HEK293 (cell line): ENCODE measurements at regions not wholly inside any gene's neighbourhood (a gene's known extent, or its start where the extent isn't known, plus 50 kb on each side); places are given as distances from the start of the nearest gene placed in this dataset.

Experiments used
- CTCF ChIP-seq: fragments of 450-650 bp; formaldehyde crosslinking; IDR thresholded peaks from 2 replicates; pipeline ENCODE4 v1.5.1; 2016; ENCODE audit warnings: missing biosample characterization, missing genetic modification characterization
- GFI1B ChIP-seq: fragments of 450-650 bp; formaldehyde crosslinking; IDR thresholded peaks from 2 replicates; pipeline ENCODE4 v1.5.1; 2016; ENCODE audit warnings: missing biosample characterization, missing genetic modification characterization
- REST ChIP-seq: fragments of 450-650 bp; formaldehyde crosslinking; IDR thresholded peaks from 2 replicates; pipeline ENCODE4 v1.5.1; 2016; ENCODE audit warnings: missing biosample characterization, missing genetic modification characterization
- SCRT2 ChIP-seq: fragments of 450-650 bp; formaldehyde crosslinking; IDR thresholded peaks from 2 replicates; pipeline ENCODE4 v1.5.1; 2016; ENCODE audit warnings: missing biosample characterization, missing genetic modification characterization
- YY1 ChIP-seq: fragments of 450-650 bp; formaldehyde crosslinking; IDR thresholded peaks from 2 replicates; pipeline ENCODE4 v1.5.1; 2018; ENCODE audit warnings: missing biosample characterization, missing genetic modification characterization
- ZBTB17 ChIP-seq: fragments of 450-650 bp; formaldehyde crosslinking; IDR thresholded peaks from 2 replicates; pipeline ENCODE4 v1.5.1; 2016; ENCODE audit warnings: missing biosample characterization, missing genetic modification characterization
- ZBTB49 ChIP-seq: fragments of 450-650 bp; formaldehyde crosslinking; IDR thresholded peaks from 2 replicates; pipeline ENCODE4 v1.5.1; 2016; ENCODE audit warnings: missing biosample characterization, missing genetic modification characterization, low read depth
- ZNF10 ChIP-seq: fragments of 450-650 bp; formaldehyde crosslinking; IDR thresholded peaks from 2 replicates; pipeline ENCODE4 v1.5.1; 2017; ENCODE audit warnings: missing biosample characterization, missing genetic modification characterization
- ZNF175 ChIP-seq: fragments of 450-650 bp; formaldehyde crosslinking; IDR thresholded peaks from 2 replicates; pipeline ENCODE4 v1.5.1; 2016; ENCODE audit warnings: missing biosample characterization, missing genetic modification characterization
- ZNF335 ChIP-seq: fragments of 450-650 bp; formaldehyde crosslinking; conservative IDR thresholded peaks from 2 replicates; pipeline ENCODE4 v1.5.1; 2016; ENCODE audit warnings: missing biosample characterization, missing genetic modification characterization
- ZNF354C ChIP-seq: fragments of 450-650 bp; formaldehyde crosslinking; IDR thresholded peaks from 2 replicates; pipeline ENCODE4 v1.5.1; 2016; ENCODE audit warnings: missing biosample characterization, missing genetic modification characterization, low read depth, borderline replicate concordance
- ZNF658 ChIP-seq: fragments of 450-650 bp; formaldehyde crosslinking; IDR thresholded peaks from 2 replicates; pipeline ENCODE4; 2016; ENCODE audit warnings: missing biosample characterization, missing genetic modification characterization
- ZSCAN4 ChIP-seq: fragments of 450-650 bp; formaldehyde crosslinking; IDR thresholded peaks from 2 replicates; pipeline ENCODE4 v1.5.1; 2017; ENCODE audit warnings: missing biosample characterization, missing genetic modification characterization

GRCh38 chr3:43198791-43199644 lies 87.3 kb upstream of the SNRK start:
- TF ChIP-seq CTCF (tag by site-specific recombination) (no peak), ZNF658 (tag by site-specific recombination) (no peak), REST (tag by site-specific recombination) (no peak), ZNF175 (tag by site-specific recombination) (no peak), YY1 (tag by site-specific recombination) (no peak), ZBTB49 (tag by site-specific recombination) (no peak), SCRT2 (no peak), ZSCAN4 (no peak), ZNF335 (no peak), ZNF354C (tag by site-specific recombination) (no peak), ZBTB17 (tag by site-specific recombination) (no peak), GFI1B (tag by site-specific recombination) (no peak), ZNF10 (no peak)
